HG03066 (cell line): ENCODE measurements at regions not wholly inside any gene's neighbourhood (a gene's known extent, or its start where the extent isn't known, plus 50 kb on each side); places are given as distances from the start of the nearest gene placed in this dataset.

Source experiments
- ATAC-seq: cut with Tn5 transposase; IDR thresholded peaks from one replicate; pipeline ENCODE4 v1.9.1; 2021; ENCODE audit warnings: low read depth; ENCODE audit not compliant: unreplicated experiment

GRCh38 chr2:147386284-147386683, 458.5 kb upstream of the ACVR2A start:
- ATAC-seq = no peak

- no peak for ATAC-seq
These were observed 459.2 kb upstream of the ACVR2A start for GRCh38 chr2:147385600-147385999.

GRCh38 chr2:147384659-147385058, 460.2 kb upstream of the ACVR2A start:
- no peak for ATAC-seq

GRCh38 chr2:147382322-147382948, 462.4 kb upstream of the ACVR2A start:
- ATAC-seq = no peak

GRCh38 chr2:147378403-147378802, 466.4 kb upstream of the ACVR2A start:
- no peak for ATAC-seq

- ATAC-seq = no peak
These were observed 469.8 kb upstream of the ACVR2A start for GRCh38 chr2:147375073-147375472.

GRCh38 chr2:147374423-147374811, 470.4 kb upstream of the ACVR2A start:
- ATAC-seq = no peak

- ATAC-seq = no peak
These were observed 470.9 kb upstream of the ACVR2A start for GRCh38 chr2:147373800-147374422.

- no peak for ATAC-seq
These were observed 476.5 kb upstream of the ACVR2A start for GRCh38 chr2:147368306-147368705.

- no peak for ATAC-seq
These were observed 478.6 kb upstream of the ACVR2A start for GRCh38 chr2:147366279-147366678.

- no peak for ATAC-seq
These were observed 479.2 kb upstream of the ACVR2A start for GRCh38 chr2:147365622-147366021.

GRCh38 chr2:147364597-147364996, 480.2 kb upstream of the ACVR2A start:
- ATAC-seq = no peak

GRCh38 chr2:147363181-147363580, 481.6 kb upstream of the ACVR2A start:
- no peak for ATAC-seq

- ATAC-seq = no peak
These were observed 486.5 kb upstream of the ACVR2A start for GRCh38 chr2:147358375-147358774.

GRCh38 chr2:147356157-147356556, 488.7 kb upstream of the ACVR2A start:
- ATAC-seq = no peak

- ATAC-seq = no peak
These were observed 489.1 kb upstream of the ACVR2A start for GRCh38 chr2:147355706-147356105.

- no peak for ATAC-seq
These were observed 491.8 kb upstream of the ACVR2A start for GRCh38 chr2:147353072-147353381.

GRCh38 chr2:147352264-147353071, 492.4 kb upstream of the ACVR2A start:
- no peak for ATAC-seq

GRCh38 chr2:147351784-147352183, 493.0 kb upstream of the ACVR2A start:
- ATAC-seq = no peak

GRCh38 chr2:147348931-147349555, 495.8 kb upstream of the ACVR2A start:
- ATAC-seq = no peak

- ATAC-seq = no peak
These were observed 498.7 kb upstream of the ACVR2A start for GRCh38 chr2:147346142-147346541.
